Activated T-cell treated with anti-CD3 and anti-CD28 coated beads, Interleukin-2, amount 50 U/mL, for 24 hours (primary cell): ENCODE measurements at regions not wholly inside any gene's neighbourhood (a gene's known extent, or its start where the extent isn't known, plus 50 kb on each side); places are given as distances from the start of the nearest gene placed in this dataset.

Experiments used
- DNase-seq: peaks from one replicate; pipeline ENCODE4 v3.0.0-alpha.2; 2020
- H3K27ac Mint-ChIP-seq: 2 replicates; pipeline ENCODE4 v1.8.0; 2020; ENCODE audit warnings: mild to moderate bottlenecking, mixed read lengths
- H3K27me3 Mint-ChIP-seq: 2 replicates; pipeline ENCODE4 v1.8.0; 2020; ENCODE audit warnings: mixed read lengths
- H3K36me3 Mint-ChIP-seq: 2 replicates; pipeline ENCODE4 v1.8.0; 2020; ENCODE audit warnings: low read depth, mixed read lengths
- H3K4me1 Mint-ChIP-seq: 2 replicates; pipeline ENCODE4 v1.8.0; 2020; ENCODE audit warnings: low read depth, mixed read lengths
- H3K4me3 Mint-ChIP-seq: 2 replicates; pipeline ENCODE4 v1.8.0; 2020; ENCODE audit warnings: mild to moderate bottlenecking, moderate library complexity, mixed read lengths
- H3K9me3 Mint-ChIP-seq: 2 replicates; pipeline ENCODE4 v1.8.0; 2020; ENCODE audit warnings: mixed read lengths

- no peak overlapping the region for H3K27ac Mint-ChIP-seq
- no peaks in the 10 kb centered on the region for H3K36me3 Mint-ChIP-seq
- H3K4me3 Mint-ChIP-seq: no peak overlapping the region
- H3K9me3 Mint-ChIP-seq: peaks cover 8% of the 10 kb centered on the region
- H3K27me3 Mint-ChIP-seq: no peaks in the 10 kb centered on the region
- no peaks in the 10 kb centered on the region for H3K4me1 Mint-ChIP-seq
- no peak for DNase-seq
These were observed 785.2 kb downstream of the TYW1 start for GRCh38 chr7:67781841-67782240.

- Mint-ChIP-seq H3K36me3 (no peaks in the 10 kb centered on the region), H3K9me3 (peaks cover 10% of the 10 kb centered on the region), H3K27me3 (no peaks in the 10 kb centered on the region), H3K4me3 (no peak overlapping the region), H3K4me1 (no peaks in the 10 kb centered on the region), H3K27ac (no peak overlapping the region)
- no peak for DNase-seq
These were observed 789.4 kb downstream of the TYW1 start for GRCh38 chr7:67786021-67786420.

GRCh38 chr7:67788669-67789068, 792.0 kb downstream of the TYW1 start:
- DNase-seq: no peak
- H3K4me3 Mint-ChIP-seq: no peak overlapping the region
- no peaks in the 10 kb centered on the region for H3K27me3 Mint-ChIP-seq
- H3K36me3 Mint-ChIP-seq: no peaks in the 10 kb centered on the region
- H3K27ac Mint-ChIP-seq: no peak overlapping the region
- peaks cover 13% of the 10 kb centered on the region for H3K9me3 Mint-ChIP-seq
- no peaks in the 10 kb centered on the region for H3K4me1 Mint-ChIP-seq

- H3K36me3 Mint-ChIP-seq: no peaks in the 10 kb centered on the region
- H3K9me3 Mint-ChIP-seq: peaks cover 14% of the 10 kb centered on the region
- H3K27me3 Mint-ChIP-seq: no peaks in the 10 kb centered on the region
- H3K27ac Mint-ChIP-seq: no peak overlapping the region
- H3K4me3 Mint-ChIP-seq: no peak overlapping the region
- DNase-seq: no peak
- no peaks in the 10 kb centered on the region for H3K4me1 Mint-ChIP-seq
These were observed 795.3 kb downstream of the TYW1 start for GRCh38 chr7:67791918-67792317.

- peaks cover 11% of the 10 kb centered on the region for H3K9me3 Mint-ChIP-seq
- no peak overlapping the region for H3K4me3 Mint-ChIP-seq
- no peak for DNase-seq
- no peak overlapping the region for H3K27ac Mint-ChIP-seq
- H3K36me3 Mint-ChIP-seq: no peaks in the 10 kb centered on the region
- no peaks in the 10 kb centered on the region for H3K27me3 Mint-ChIP-seq
- no peaks in the 10 kb centered on the region for H3K4me1 Mint-ChIP-seq
These were observed 797.9 kb downstream of the TYW1 start for GRCh38 chr7:67794544-67794943.

GRCh38 chr7:67803789-67804188, 807.2 kb downstream of the TYW1 start:
- Mint-ChIP-seq H3K36me3 (no peaks in the 10 kb centered on the region), H3K4me1 (no peaks in the 10 kb centered on the region), H3K9me3 (peaks cover 26% of the 10 kb centered on the region), H3K4me3 (no peak overlapping the region), H3K27me3 (no peaks in the 10 kb centered on the region), H3K27ac (no peak overlapping the region)
- no peak for DNase-seq

- no peaks in the 10 kb centered on the region for H3K4me1 Mint-ChIP-seq
- H3K27me3 Mint-ChIP-seq: no peaks in the 10 kb centered on the region
- no peaks in the 10 kb centered on the region for H3K36me3 Mint-ChIP-seq
- peaks cover 14% of the 10 kb centered on the region for H3K9me3 Mint-ChIP-seq
- DNase-seq: no peak
- H3K27ac Mint-ChIP-seq: no peak overlapping the region
- no peak overlapping the region for H3K4me3 Mint-ChIP-seq
These were observed 809.4 kb downstream of the TYW1 start for GRCh38 chr7:67805921-67806471.

- Mint-ChIP-seq H3K27ac (no peak overlapping the region), H3K27me3 (no peaks in the 10 kb centered on the region), H3K9me3 (peaks cover 17% of the 10 kb centered on the region), H3K4me3 (no peak overlapping the region), H3K36me3 (no peaks in the 10 kb centered on the region), H3K4me1 (no peaks in the 10 kb centered on the region)
- DNase-seq: no peak
These were observed 811.2 kb downstream of the TYW1 start for GRCh38 chr7:67807826-67808225.

GRCh38 chr7:67809586-67809985, 813.0 kb downstream of the TYW1 start:
- H3K36me3 Mint-ChIP-seq: no peaks in the 10 kb centered on the region
- H3K27me3 Mint-ChIP-seq: no peaks in the 10 kb centered on the region
- no peaks in the 10 kb centered on the region for H3K4me1 Mint-ChIP-seq
- no peak for DNase-seq
- H3K4me3 Mint-ChIP-seq: no peak overlapping the region
- no peak overlapping the region for H3K27ac Mint-ChIP-seq
- H3K9me3 Mint-ChIP-seq: peaks cover 12% of the 10 kb centered on the region

GRCh38 chr7:67813621-67814292, 817.1 kb downstream of the TYW1 start:
- Mint-ChIP-seq H3K4me3 (no peak overlapping the region), H3K27me3 (no peaks in the 10 kb centered on the region), H3K27ac (no peak overlapping the region), H3K9me3 (peaks cover 9% of the 10 kb centered on the region), H3K4me1 (no peaks in the 10 kb centered on the region), H3K36me3 (no peaks in the 10 kb centered on the region)
- DNase-seq: no peak

- DNase-seq: no peak
- no peaks in the 10 kb centered on the region for H3K27me3 Mint-ChIP-seq
- no peaks in the 10 kb centered on the region for H3K4me1 Mint-ChIP-seq
- H3K4me3 Mint-ChIP-seq: no peak overlapping the region
- no peak overlapping the region for H3K27ac Mint-ChIP-seq
- no peaks in the 10 kb centered on the region for H3K36me3 Mint-ChIP-seq
- peaks cover 25% of the 10 kb centered on the region for H3K9me3 Mint-ChIP-seq
These were observed 820.8 kb downstream of the TYW1 start for GRCh38 chr7:67817481-67817880.

- H3K9me3 Mint-ChIP-seq: peaks cover 32% of the 10 kb centered on the region
- H3K36me3 Mint-ChIP-seq: no peaks in the 10 kb centered on the region
- no peak for DNase-seq
- no peaks in the 10 kb centered on the region for H3K27me3 Mint-ChIP-seq
- H3K4me1 Mint-ChIP-seq: no peaks in the 10 kb centered on the region
- H3K4me3 Mint-ChIP-seq: no peak overlapping the region
- no peak overlapping the region for H3K27ac Mint-ChIP-seq
These were observed 824.5 kb downstream of the TYW1 start for GRCh38 chr7:67821116-67821515.

- Mint-ChIP-seq H3K4me3 (no peak overlapping the region), H3K27ac (no peak overlapping the region), H3K27me3 (no peaks in the 10 kb centered on the region), H3K36me3 (no peaks in the 10 kb centered on the region), H3K4me1 (no peaks in the 10 kb centered on the region), H3K9me3 (peaks cover 30% of the 10 kb centered on the region)
- no peak for DNase-seq
These were observed 826.7 kb downstream of the TYW1 start for GRCh38 chr7:67823345-67823744.

GRCh38 chr7:67825356-67825755, 828.7 kb downstream of the TYW1 start:
- Mint-ChIP-seq H3K27ac (no peak overlapping the region), H3K27me3 (no peaks in the 10 kb centered on the region), H3K36me3 (no peaks in the 10 kb centered on the region), H3K9me3 (peaks cover 17% of the 10 kb centered on the region), H3K4me3 (no peak overlapping the region), H3K4me1 (no peaks in the 10 kb centered on the region)
- DNase-seq: no peak

- no peak overlapping the region for H3K27ac Mint-ChIP-seq
These were observed 845.3 kb downstream of the TYW1 start for GRCh38 chr7:67841896-67842295.

GRCh38 chr7:67842571-67842970, 845.9 kb downstream of the TYW1 start:
- DNase-seq: no peak
- peaks cover 16% of the 10 kb centered on the region for H3K9me3 Mint-ChIP-seq
- no peaks in the 10 kb centered on the region for H3K36me3 Mint-ChIP-seq
- no peaks in the 10 kb centered on the region for H3K27me3 Mint-ChIP-seq
- H3K4me1 Mint-ChIP-seq: no peaks in the 10 kb centered on the region
- H3K4me3 Mint-ChIP-seq: no peak overlapping the region
- H3K27ac Mint-ChIP-seq: no peak overlapping the region

More at GRCh38 chr7:67841896-67842295, 845.3 kb downstream of the TYW1 start:
- H3K36me3 Mint-ChIP-seq: no peaks in the 10 kb centered on the region
- peaks cover 16% of the 10 kb centered on the region for H3K9me3 Mint-ChIP-seq
- no peaks in the 10 kb centered on the region for H3K27me3 Mint-ChIP-seq
- no peak overlapping the region for H3K4me3 Mint-ChIP-seq
- no peak for DNase-seq
- no peaks in the 10 kb centered on the region for H3K4me1 Mint-ChIP-seq
